ENCODE measurements at regions not wholly inside any gene's neighbourhood (a gene's known extent, or its start where the extent isn't known, plus 50 kb on each side); places are given as distances from the start of the nearest gene placed in this dataset.

- Histone ChIP-seq H3K4me3 (no peak overlapping the region), H3K27ac (no peak overlapping the region), H3K9me3 (no peaks in the 10 kb centered on the region), H3K4me1 (no peaks in the 10 kb centered on the region), H3K36me3 (no peaks in the 10 kb centered on the region), H3K27me3 (no peaks in the 10 kb centered on the region)
- TF ChIP-seq POLR2A (IDR thresholded peaks at IDR 0.05), result no peak
- TF ChIP-seq EP300 (IDR thresholded peaks at IDR 0.05), result no peak
- no peak for TF ChIP-seq POLR2AphosphoS5 (IDR thresholded peaks at IDR 0.05)
- no peak for TF ChIP-seq CTCF (IDR thresholded peaks at IDR 0.05)
- no peak for DNase-seq (ENCODE audit: low spot score in 2 of 2)
- 64% methylated on average over 1 of the region's 1 CpG for WGBS
These were observed 944.5 kb upstream of the SOX9 start for GRCh38 chr17:71176331-71176730.

GRCh38 chr17:71176928-71177443 lies 943.8 kb upstream of the SOX9 start:
- no peaks in the 10 kb centered on the region for H3K27me3 ChIP-seq
- H3K27ac ChIP-seq, result no peak overlapping the region
- DNase-seq (ENCODE audit: low spot score in 2 of 2), result no peak
- 91% methylated on average over 6 of the region's 6 CpGs for WGBS
- H3K4me1 ChIP-seq, result no peaks in the 10 kb centered on the region
- no peak for TF ChIP-seq POLR2A (IDR thresholded peaks at IDR 0.05)
- TF ChIP-seq POLR2AphosphoS5 (IDR thresholded peaks at IDR 0.05), result no peak
- no peak for TF ChIP-seq EP300 (IDR thresholded peaks at IDR 0.05)
- no peak for TF ChIP-seq CTCF (IDR thresholded peaks at IDR 0.05)
- no peak overlapping the region for H3K4me3 ChIP-seq
- H3K36me3 ChIP-seq, result no peaks in the 10 kb centered on the region
- no peaks in the 10 kb centered on the region for H3K9me3 ChIP-seq

GRCh38 chr17:71180801-71181385 lies 939.9 kb upstream of the SOX9 start:
- Histone ChIP-seq H3K27ac (no peak overlapping the region), H3K36me3 (no peaks in the 10 kb centered on the region), H3K9me3 (no peaks in the 10 kb centered on the region), H3K27me3 (no peaks in the 10 kb centered on the region), H3K4me1 (no peaks in the 10 kb centered on the region), H3K4me3 (no peak overlapping the region)
- no peak for DNase-seq (ENCODE audit: low spot score in 2 of 2)
- TF ChIP-seq EP300 (IDR thresholded peaks at IDR 0.05) (no peak), POLR2A (IDR thresholded peaks at IDR 0.05) (no peak), CTCF (IDR thresholded peaks at IDR 0.05) (no peak), POLR2AphosphoS5 (IDR thresholded peaks at IDR 0.05) (no peak)
- WGBS, result 38% methylated on average over 6 of the region's 6 CpGs

DNA sequence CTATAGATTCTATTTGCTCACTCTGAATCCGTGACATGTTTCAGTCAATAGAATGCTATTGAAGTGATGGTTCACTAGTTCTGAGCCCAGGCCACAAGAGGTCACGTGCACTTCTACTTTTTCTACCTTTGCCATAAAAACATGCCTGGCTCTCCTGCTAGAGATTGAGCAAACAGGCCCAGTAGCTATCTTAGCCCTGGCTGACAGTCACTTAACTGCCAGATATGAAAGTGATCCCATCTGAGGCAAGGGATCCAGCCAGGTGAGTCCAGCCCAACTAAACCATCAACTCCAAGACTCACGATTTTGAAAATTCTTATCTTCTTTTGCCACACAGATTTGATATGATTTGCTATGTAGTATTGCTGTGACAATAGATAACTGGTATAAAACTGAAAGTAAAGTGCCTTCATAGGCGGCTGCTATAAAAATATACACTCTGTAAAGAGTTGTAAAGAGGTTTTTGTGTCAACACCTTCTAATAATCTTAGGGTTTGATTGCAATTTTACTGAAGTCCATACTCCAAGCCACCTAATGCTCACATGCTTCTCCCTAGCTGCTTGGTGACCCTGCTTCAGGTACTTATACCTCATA lies 937.7 kb upstream of the SOX9 start:
- no peak for TF ChIP-seq POLR2AphosphoS5 (IDR thresholded peaks at IDR 0.05)
- no peak for TF ChIP-seq EP300 (IDR thresholded peaks at IDR 0.05)
- no peak for TF ChIP-seq CTCF (IDR thresholded peaks at IDR 0.05)
- no peak for TF ChIP-seq POLR2A (IDR thresholded peaks at IDR 0.05)
- Histone ChIP-seq H3K36me3 (no peaks in the 10 kb centered on the region), H3K4me3 (no peak overlapping the region), H3K9me3 (no peaks in the 10 kb centered on the region), H3K27me3 (no peaks in the 10 kb centered on the region), H3K4me1 (no peaks in the 10 kb centered on the region), H3K27ac (no peak overlapping the region)
- DNase-seq (ENCODE audit: low spot score in 2 of 2), result no peak
- WGBS, result 91% methylated on average over 4 of the region's 4 CpGs

DNA sequence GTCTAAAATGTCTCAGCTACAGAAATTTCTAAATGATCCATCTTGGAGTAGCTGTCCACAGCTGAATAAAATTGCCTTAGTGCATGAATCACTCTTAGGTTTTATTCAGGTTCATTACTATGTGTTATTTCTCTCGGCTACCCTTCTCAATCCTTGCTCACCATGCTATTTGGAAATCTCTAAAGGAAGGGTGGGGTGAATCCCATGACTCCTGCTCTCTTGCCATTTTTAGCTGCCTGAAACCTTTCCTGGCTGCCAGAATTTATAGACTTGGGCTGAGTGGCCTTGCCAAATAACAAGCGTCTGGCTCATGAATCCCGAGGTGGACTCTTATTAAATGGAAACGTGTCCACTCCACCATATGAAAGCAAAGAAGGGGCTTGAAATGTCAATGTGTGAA lies 936.1 kb upstream of the SOX9 start:
- 78% methylated on average over 4 of the region's 4 CpGs for WGBS
- no peak for DNase-seq (ENCODE audit: low spot score in 2 of 2)

More for the DNA sequence above, 936.1 kb upstream of the SOX9 start:
- no peak overlapping the region for H3K27ac ChIP-seq
- no peaks in the 10 kb centered on the region for H3K27me3 ChIP-seq
- H3K4me1 ChIP-seq, result no peaks in the 10 kb centered on the region
- H3K9me3 ChIP-seq, result no peaks in the 10 kb centered on the region
- no peak overlapping the region for H3K4me3 ChIP-seq
- H3K36me3 ChIP-seq, result no peaks in the 10 kb centered on the region
- no peak for TF ChIP-seq CTCF (IDR thresholded peaks at IDR 0.05)
- TF ChIP-seq POLR2A (IDR thresholded peaks at IDR 0.05), result no peak
- no peak for TF ChIP-seq EP300 (IDR thresholded peaks at IDR 0.05)
- TF ChIP-seq POLR2AphosphoS5 (IDR thresholded peaks at IDR 0.05), result no peak
